Breast epithelium (tissue), 4 donors: ENCODE measurements at regions not wholly inside any gene's neighbourhood (a gene's known extent, or its start where the extent isn't known, plus 50 kb on each side); places are given as distances from the start of the nearest gene placed in this dataset.

Experiments
- DNase-seq, 2 donors: peaks; one replicate each; pipeline ENCODE4 v3.0.0-alpha.2; 2019; ENCODE audit warnings: low spot score in 2 of 2
- H3K27ac ChIP-seq, 2 donors: fragments of 200-600 bp; sonication (generic) in 1 of 2; one replicate each; pipeline ENCODE4 v1.5.1; 2016 to 2019; ENCODE audit warnings: mild to moderate bottlenecking in 1 of 2
- H3K27me3 ChIP-seq, 2 donors: fragments of 200-600 bp; sonication (generic) in 1 of 2; one replicate each; pipeline versions ENCODE4 v1.5.1 to v1.6.0; 2017 to 2019; ENCODE audit warnings: control low read depth in 1 of 2, mild to moderate bottlenecking in 1 of 2
- H3K36me3 ChIP-seq: fragments of 200-600 bp; one replicate; pipeline ENCODE4 v1.5.1; 2019
- H3K4me1 ChIP-seq, 2 donors: fragments of 200-600 bp; sonication (generic); one replicate each; pipeline ENCODE4 v1.5.1; 2016 to 2019; ENCODE audit warnings: control low read depth in 1 of 2
- H3K4me3 ChIP-seq, 3 donors: fragments of 200-600 bp; sonication (generic); 1 replicate in 2 of 3; 2 replicates in 1 of 3; pipeline ENCODE4 v1.5.1; 2016 to 2019; ENCODE audit warnings: mild to moderate bottlenecking in 3 of 3, moderate library complexity in 2 of 3
- H3K9me3 ChIP-seq, 2 donors: fragments of 200-600 bp; sonication (generic) in 1 of 2; one replicate each; pipeline ENCODE4 v1.5.1; 2016 to 2019; ENCODE audit warnings: control low read depth in 1 of 2
- POLR2A ChIP-seq: fragments of 450-650 bp; IDR thresholded peaks from one replicate; pipeline ENCODE4 v1.6.1; 2016; ENCODE audit warnings: antibody characterized with exemption, mild to moderate bottlenecking, moderate library complexity
- POLR2AphosphoS5 ChIP-seq, 3 donors: sonication (generic); formaldehyde crosslinking; IDR thresholded peaks; one replicate each; pipeline ENCODE4 v1.6.1; 2017; ENCODE audit warnings: antibody characterized with exemption in 3 of 3
- intact Hi-C: fragments of 100-400 bp; cut with DNase I; formaldehyde crosslinking; loops from one replicate; pipeline ENCODE4 v1.15.1; 2023; ENCODE audit warnings: low total_unique reads
- TF ChIP-seq, protein P1 (sequence below), 3 donors: fragments of 450-650 bp; IDR thresholded peaks; one replicate each; pipeline ENCODE4 v1.5.1; 2016 to 2017; ENCODE audit warnings: antibody characterized with exemption in 3 of 3, mild to moderate bottlenecking in 3 of 3, moderate library complexity in 3 of 3

DNA sequence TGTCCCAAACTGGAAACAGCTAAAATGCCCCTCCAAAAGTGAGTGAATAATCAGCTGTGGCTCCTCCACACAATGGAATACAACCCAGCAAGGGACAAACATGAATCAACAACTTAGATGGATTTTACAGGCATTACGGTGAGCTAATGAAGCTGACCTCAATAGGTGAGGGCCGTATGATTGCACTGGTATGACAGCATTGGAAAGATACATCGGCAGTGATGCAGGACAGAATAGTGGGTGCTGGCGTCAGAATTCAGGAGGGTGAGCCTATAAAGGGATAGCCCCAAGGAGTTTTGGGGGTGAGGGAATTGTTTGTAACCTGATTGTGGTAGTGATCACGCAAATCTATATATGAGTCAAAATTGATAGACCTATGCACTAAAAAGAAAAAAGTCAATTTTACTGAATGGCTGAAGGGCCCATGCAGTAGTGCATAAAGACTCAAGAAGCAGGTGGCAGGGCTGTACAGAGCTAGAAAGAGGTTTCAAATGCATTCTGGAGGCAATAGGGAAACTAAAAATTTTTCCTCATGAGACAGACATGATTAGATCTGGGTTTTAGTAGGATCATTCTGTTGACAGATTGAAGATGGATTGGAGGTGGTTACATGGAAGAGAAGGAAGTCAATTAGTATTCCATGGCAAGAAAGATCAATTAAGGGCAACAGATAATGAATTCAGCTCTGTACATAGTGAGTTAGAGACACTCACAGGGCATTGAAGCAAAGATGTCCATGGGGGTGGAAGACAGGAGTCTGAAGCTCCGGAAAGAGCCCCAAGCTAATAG, 90.8 kb downstream of the IRS2 start:
- intact Hi-C loops, result no loop called here
- H3K36me3 ChIP-seq, result no peaks in the 10 kb centered on the region
- TF ChIP-seq POLR2AphosphoS5 (IDR thresholded peaks at IDR 0.05) (no peak), POLR2A (no peak)
- H3K4me3 ChIP-seq, result no peak overlapping the region
- H3K4me1 ChIP-seq, result no peaks in the 10 kb centered on the region
- no peaks in the 10 kb centered on the region for H3K9me3 ChIP-seq
- no peak overlapping the region for H3K27ac ChIP-seq
- no peak for DNase-seq
- no peaks in the 10 kb centered on the region for H3K27me3 ChIP-seq

DNA sequence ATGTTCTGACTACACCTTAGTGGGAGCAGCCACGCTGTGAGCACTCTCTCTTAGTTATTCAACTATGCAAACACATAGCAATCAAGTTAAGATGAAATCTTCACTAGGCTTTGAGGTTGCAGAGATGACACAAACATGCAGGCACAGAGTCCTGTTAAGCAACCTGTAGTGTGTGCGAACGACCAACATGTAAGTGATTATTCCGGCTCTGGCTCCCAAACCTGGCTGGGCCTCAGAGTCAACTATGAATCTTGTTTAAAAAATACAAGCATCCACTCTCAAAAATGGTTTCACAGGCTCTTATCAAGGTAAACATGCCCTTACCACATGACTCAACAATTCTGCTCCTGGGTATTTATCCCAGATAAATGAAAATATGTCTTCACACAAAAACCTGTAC, 91.4 kb downstream of the IRS2 start:
- Histone ChIP-seq H3K4me1 (no peaks in the 10 kb centered on the region), H3K27me3 (no peaks in the 10 kb centered on the region), H3K36me3 (no peaks in the 10 kb centered on the region), H3K4me3 (no peak overlapping the region), H3K27ac (no peak overlapping the region), H3K9me3 (no peaks in the 10 kb centered on the region)
- TF ChIP-seq, protein P1, sequence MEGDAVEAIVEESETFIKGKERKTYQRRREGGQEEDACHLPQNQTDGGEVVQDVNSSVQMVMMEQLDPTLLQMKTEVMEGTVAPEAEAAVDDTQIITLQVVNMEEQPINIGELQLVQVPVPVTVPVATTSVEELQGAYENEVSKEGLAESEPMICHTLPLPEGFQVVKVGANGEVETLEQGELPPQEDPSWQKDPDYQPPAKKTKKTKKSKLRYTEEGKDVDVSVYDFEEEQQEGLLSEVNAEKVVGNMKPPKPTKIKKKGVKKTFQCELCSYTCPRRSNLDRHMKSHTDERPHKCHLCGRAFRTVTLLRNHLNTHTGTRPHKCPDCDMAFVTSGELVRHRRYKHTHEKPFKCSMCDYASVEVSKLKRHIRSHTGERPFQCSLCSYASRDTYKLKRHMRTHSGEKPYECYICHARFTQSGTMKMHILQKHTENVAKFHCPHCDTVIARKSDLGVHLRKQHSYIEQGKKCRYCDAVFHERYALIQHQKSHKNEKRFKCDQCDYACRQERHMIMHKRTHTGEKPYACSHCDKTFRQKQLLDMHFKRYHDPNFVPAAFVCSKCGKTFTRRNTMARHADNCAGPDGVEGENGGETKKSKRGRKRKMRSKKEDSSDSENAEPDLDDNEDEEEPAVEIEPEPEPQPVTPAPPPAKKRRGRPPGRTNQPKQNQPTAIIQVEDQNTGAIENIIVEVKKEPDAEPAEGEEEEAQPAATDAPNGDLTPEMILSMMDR (IDR thresholded peaks at IDR 0.05), result no peak
- TF ChIP-seq POLR2AphosphoS5 (IDR thresholded peaks at IDR 0.05), result no peak
- no peak for TF ChIP-seq POLR2A
- intact Hi-C loops, result no loop called here
- no peak for DNase-seq

DNA sequence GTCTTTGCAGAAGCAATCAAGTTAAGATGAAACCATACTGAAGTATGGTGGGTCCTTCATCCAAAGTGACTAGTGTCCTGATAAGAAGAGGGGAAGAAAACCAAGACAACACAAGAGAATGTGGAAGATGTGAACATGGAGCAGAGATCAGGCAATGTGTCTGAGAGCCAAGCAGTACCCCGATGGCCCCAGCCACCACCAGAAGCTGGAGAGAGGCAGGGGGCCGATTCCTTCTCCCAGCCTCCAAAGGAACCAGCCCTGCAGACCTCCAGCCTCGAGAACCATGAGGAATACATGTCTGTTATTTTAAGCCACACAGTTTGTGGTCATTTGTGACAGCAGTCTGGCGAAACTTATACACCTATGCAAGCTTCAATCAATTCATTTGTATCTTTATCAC, 93.2 kb downstream of the IRS2 start:
- no peak overlapping the region for H3K4me3 ChIP-seq
- no peaks in the 10 kb centered on the region for H3K36me3 ChIP-seq
- no peak overlapping the region for H3K27ac ChIP-seq
- no peaks in the 10 kb centered on the region for H3K4me1 ChIP-seq
- H3K9me3 ChIP-seq, result no peaks in the 10 kb centered on the region
- no peak for DNase-seq
- TF ChIP-seq POLR2A, result no peak
- TF ChIP-seq, protein P1 (IDR thresholded peaks at IDR 0.05), result no peak
- TF ChIP-seq POLR2AphosphoS5 (IDR thresholded peaks at IDR 0.05), result no peak
- intact Hi-C loops, result no loop called here
- no peaks in the 10 kb centered on the region for H3K27me3 ChIP-seq

DNA sequence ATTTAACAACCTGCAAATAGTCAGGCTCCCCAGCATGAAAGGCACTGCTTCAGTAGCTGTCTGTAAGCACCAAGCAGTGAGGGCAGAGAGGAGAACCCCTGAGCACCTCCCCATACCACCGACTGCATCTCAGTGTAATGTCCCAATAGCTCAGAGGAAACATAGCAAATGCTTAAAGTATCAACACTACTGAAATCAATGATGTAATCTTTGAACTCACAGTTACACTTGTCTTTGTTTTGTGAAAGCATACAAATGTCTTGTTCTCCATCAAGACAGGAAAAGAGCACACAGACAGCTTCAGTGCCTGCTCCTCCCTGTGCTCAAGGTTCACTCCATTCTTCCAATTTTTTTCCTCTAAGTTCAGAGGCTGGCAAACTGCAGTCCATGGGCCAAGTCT, 94.7 kb downstream of the IRS2 start:
- no peak overlapping the region for H3K4me3 ChIP-seq
- no peak overlapping the region for H3K27ac ChIP-seq
- intact Hi-C loops, result no loop called here
- no peaks in the 10 kb centered on the region for H3K36me3 ChIP-seq
- DNase-seq, result no peak
- H3K27me3 ChIP-seq, result no peaks in the 10 kb centered on the region
- H3K9me3 ChIP-seq, result no peaks in the 10 kb centered on the region
- TF ChIP-seq, protein P1 (IDR thresholded peaks at IDR 0.05), result no peak
- TF ChIP-seq POLR2AphosphoS5 (IDR thresholded peaks at IDR 0.05), result no peak
- no peak for TF ChIP-seq POLR2A
- H3K4me1 ChIP-seq, result no peaks in the 10 kb centered on the region

DNA sequence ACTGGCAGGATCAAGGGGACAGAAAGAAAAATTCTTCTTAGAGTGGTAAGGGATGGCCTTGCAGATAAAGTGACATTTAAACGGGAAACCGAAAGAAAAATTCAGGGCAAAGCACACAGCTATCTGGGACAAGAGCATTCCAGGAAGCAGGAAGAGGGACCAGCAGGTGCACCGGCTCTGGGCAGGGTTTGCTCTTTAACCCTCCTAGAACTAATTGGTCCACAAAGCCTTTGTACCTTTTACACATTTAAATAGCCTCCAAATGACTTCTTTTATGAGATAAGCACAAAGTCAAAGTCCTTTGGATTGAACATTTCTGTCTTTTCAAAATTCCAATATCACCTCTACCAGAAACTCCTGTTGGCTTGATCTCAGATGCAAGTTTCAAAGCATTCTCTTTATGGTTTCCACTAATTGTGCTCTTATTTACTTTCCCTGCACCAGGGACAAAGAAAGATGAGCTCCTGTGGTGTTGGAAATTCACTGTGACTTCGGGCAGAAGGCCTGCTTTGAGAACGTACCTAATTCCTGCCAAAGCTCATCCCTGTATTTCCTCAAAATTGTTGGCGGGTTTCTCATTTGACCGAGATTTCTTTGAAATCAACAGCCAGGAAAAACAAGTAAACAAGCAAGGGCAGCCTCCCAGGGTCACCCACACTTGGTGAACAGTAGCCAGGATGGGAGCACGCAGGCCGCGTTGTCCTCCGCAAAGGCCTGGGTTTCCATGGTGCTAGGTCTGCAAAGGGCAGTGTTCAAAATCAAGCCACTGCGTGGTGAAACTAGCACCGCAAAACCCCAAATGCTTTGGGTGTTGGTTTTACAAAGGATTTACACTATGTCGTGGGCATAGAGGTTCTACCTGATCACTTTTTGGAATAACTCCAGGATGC, 98.6 kb downstream of the IRS2 start:
- Histone ChIP-seq H3K27me3 (no peaks in the 10 kb centered on the region), H3K36me3 (no peaks in the 10 kb centered on the region), H3K4me3 (no peak overlapping the region), H3K4me1 (peaks cover 0 to 3% of the 10 kb centered on the region in 2 donors), H3K27ac (no peak overlapping the region), H3K9me3 (no peaks in the 10 kb centered on the region)
- no peak for DNase-seq
- TF ChIP-seq POLR2A (no peak), POLR2AphosphoS5 (IDR thresholded peaks at IDR 0.05) (no peak)
- TF ChIP-seq, protein P1 (IDR thresholded peaks at IDR 0.05), result no peak
- intact Hi-C loops, result loop anchor here (5.0 kb wide), 1 partner anchor 89 kb away; no protein-coding TSS in a partner anchor
